Parathyroid adenoma (tissue), 2 donors: ENCODE measurements at regions not wholly inside any gene's neighbourhood (a gene's known extent, or its start where the extent isn't known, plus 50 kb on each side); places are given as distances from the start of the nearest gene placed in this dataset.

ENCODE experiments used
- H2AFZ ChIP-seq: fragments of 300-600 bp; sonication (generic); one replicate; pipeline ENCODE4 v1.7.0; 2017; ENCODE audit warnings: antibody characterized with exemption, mild to moderate bottlenecking
- H3K27ac ChIP-seq: fragments of 300-600 bp; sonication (generic); one replicate; pipeline ENCODE4 v1.7.0; 2017
- H3K27me3 ChIP-seq: fragments of 300-600 bp; sonication (generic); one replicate; pipeline ENCODE4 v1.7.0; 2017; ENCODE audit warnings: low read length; ENCODE audit not compliant: control insufficient read depth, insufficient read depth
- H3K36me3 ChIP-seq: fragments of 300-600 bp; sonication (generic); one replicate; pipeline ENCODE4 v1.7.0; 2017; ENCODE audit warnings: low read length; ENCODE audit not compliant: control insufficient read depth, insufficient read depth
- H3K4me1 ChIP-seq: fragments of 300-600 bp; sonication (generic); one replicate; pipeline ENCODE4 v1.7.0; 2017; ENCODE audit warnings: control low read depth
- H3K4me2 ChIP-seq: fragments of 300-600 bp; sonication (generic); one replicate; pipeline ENCODE4 v1.7.0; 2017; ENCODE audit warnings: low read length
- H3K4me3 ChIP-seq: fragments of 300-600 bp; sonication (generic); one replicate; pipeline ENCODE4 v1.7.0; 2017; ENCODE audit warnings: low read depth, low read length
- H3K79me2 ChIP-seq: fragments of 300-600 bp; sonication (generic); one replicate; pipeline ENCODE4 v1.7.0; 2017; ENCODE audit warnings: control low read depth
- H3K9ac ChIP-seq: fragments of 300-600 bp; sonication (generic); one replicate; pipeline ENCODE4 v1.7.0; 2017; ENCODE audit warnings: mild to moderate bottlenecking
- H3K9me3 ChIP-seq: fragments of 300-600 bp; sonication (generic); one replicate; pipeline ENCODE4 v1.7.0; 2017; ENCODE audit warnings: low read length; ENCODE audit not compliant: control insufficient read depth
- CTCF ChIP-seq: fragments of 300-600 bp; sonication (generic); IDR thresholded peaks from one replicate; pipeline ENCODE4 v1.7.0; 2017; ENCODE audit warnings: antibody characterized with exemption, mild to moderate bottlenecking
- donor health status: primary hyperparathyroidism.

- TF ChIP-seq CTCF: no peak
- H3K27ac ChIP-seq: no peak overlapping the region
- H3K27me3 ChIP-seq: no peaks in the 10 kb centered on the region
- H2AFZ ChIP-seq: no peak overlapping the region
- H3K4me2 ChIP-seq: no peak overlapping the region
- no peaks in the 10 kb centered on the region for H3K79me2 ChIP-seq
- no peaks in the 10 kb centered on the region for H3K36me3 ChIP-seq
- H3K4me3 ChIP-seq: no peak overlapping the region
- H3K4me1 ChIP-seq: no peaks in the 10 kb centered on the region
- no peaks in the 10 kb centered on the region for H3K9me3 ChIP-seq
- no peak overlapping the region for H3K9ac ChIP-seq
Measured at GRCh38 chr5:10064546-10065195, 185.0 kb downstream of the ATPSCKMT start.

DNA sequence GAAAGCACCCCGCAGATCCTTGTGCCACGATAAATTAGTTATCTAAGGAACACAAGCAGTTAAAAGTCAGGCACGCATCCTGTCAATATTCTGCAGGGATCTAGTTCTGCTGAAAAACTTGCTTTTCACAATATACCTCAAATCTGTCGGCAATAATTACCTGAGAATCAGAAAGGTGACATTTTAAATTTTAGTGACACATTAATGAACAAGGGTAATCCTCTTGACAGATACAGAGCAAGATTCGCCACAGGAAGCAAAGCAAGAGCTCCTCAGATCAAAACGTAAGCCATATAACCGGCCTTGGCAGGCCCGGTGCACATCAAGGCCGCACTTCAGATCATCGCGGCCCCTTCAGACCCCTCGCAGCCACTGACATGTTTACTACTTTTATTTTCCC lies 185.7 kb downstream of the ATPSCKMT start:
- no peaks in the 10 kb centered on the region for H3K27me3 ChIP-seq
- H3K36me3 ChIP-seq: no peaks in the 10 kb centered on the region
- no peak overlapping the region for H2AFZ ChIP-seq
- no peak overlapping the region for H3K4me3 ChIP-seq
- H3K27ac ChIP-seq: no peak overlapping the region
- H3K9ac ChIP-seq: no peak overlapping the region
- no peaks in the 10 kb centered on the region for H3K79me2 ChIP-seq
- no peaks in the 10 kb centered on the region for H3K9me3 ChIP-seq
- no peaks in the 10 kb centered on the region for H3K4me1 ChIP-seq
- no peak overlapping the region for H3K4me2 ChIP-seq
- no peak for TF ChIP-seq CTCF

GRCh38 chr5:10059980-10060379 lies 189.7 kb downstream of the ATPSCKMT start:
- Histone ChIP-seq H3K79me2 (no peaks in the 10 kb centered on the region), H3K4me3 (no peak overlapping the region), H3K9me3 (no peaks in the 10 kb centered on the region), H2AFZ (no peak overlapping the region), H3K27me3 (no peaks in the 10 kb centered on the region), H3K4me1 (no peaks in the 10 kb centered on the region), H3K36me3 (no peaks in the 10 kb centered on the region), H3K9ac (no peak overlapping the region), H3K27ac (no peak overlapping the region), H3K4me2 (no peak overlapping the region)
- no peak for TF ChIP-seq CTCF

GRCh38 chr5:10059556-10059955 lies 190.1 kb downstream of the ATPSCKMT start:
- Histone ChIP-seq H3K4me1 (no peaks in the 10 kb centered on the region), H3K27me3 (no peaks in the 10 kb centered on the region), H3K9me3 (no peaks in the 10 kb centered on the region), H3K9ac (no peak overlapping the region), H3K36me3 (no peaks in the 10 kb centered on the region), H3K4me3 (no peak overlapping the region), H3K79me2 (no peaks in the 10 kb centered on the region), H2AFZ (no peak overlapping the region), H3K27ac (no peak overlapping the region), H3K4me2 (no peak overlapping the region)
- TF ChIP-seq CTCF: no peak

DNA sequence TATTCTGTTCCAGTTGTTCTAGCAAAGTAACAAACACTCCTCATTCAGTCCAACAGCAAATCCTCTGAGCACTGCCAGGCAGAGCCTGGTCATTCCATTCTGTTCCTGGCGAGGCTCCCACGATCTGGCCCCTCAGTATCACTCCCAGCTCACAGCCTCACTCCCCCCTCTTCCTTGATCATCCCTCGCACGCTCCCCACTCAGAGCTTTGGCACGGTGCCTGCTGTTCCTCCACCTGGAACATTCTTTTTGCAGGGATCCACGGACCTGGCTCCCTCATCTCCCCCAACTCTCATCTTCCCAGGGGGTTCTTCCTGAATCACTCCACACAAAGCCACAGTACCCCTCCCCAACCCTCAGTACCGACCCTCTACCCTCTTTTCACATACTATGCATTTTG lies 192.3 kb downstream of the ATPSCKMT start:
- H3K36me3 ChIP-seq: no peaks in the 10 kb centered on the region
- no peaks in the 10 kb centered on the region for H3K27me3 ChIP-seq
- H3K4me2 ChIP-seq: no peak overlapping the region
- H3K9me3 ChIP-seq: no peaks in the 10 kb centered on the region
- H3K27ac ChIP-seq: no peak overlapping the region
- H3K79me2 ChIP-seq: no peaks in the 10 kb centered on the region
- H3K4me3 ChIP-seq: no peak overlapping the region
- H3K4me1 ChIP-seq: no peaks in the 10 kb centered on the region
- no peak overlapping the region for H2AFZ ChIP-seq
- TF ChIP-seq CTCF: no peak
- no peak overlapping the region for H3K9ac ChIP-seq
